Endothelial cell of umbilical vein (primary cell): ENCODE measurements at regions not wholly inside any gene's neighbourhood (a gene's known extent, or its start where the extent isn't known, plus 50 kb on each side); places are given as distances from the start of the nearest gene placed in this dataset.

Source experiments
- BruUV-seq: library from RNA; stranded (reverse); fragments of 400-500 nt; replicated peaks from 2 replicates; lab custom pipeline; 2021; lab: Mats Ljungman, UMichigan
- CTCF ChIA-PET: fragments of 300-600, 350-600 bp; sonication (Branson Sonifier 250); formaldehyde crosslinking; loops from one replicate; lab custom pipeline; 2021; ENCODE audit warnings: antibody characterized with exemption, inconsistent platforms; lab: Charles Lee
- POLR2A ChIA-PET: fragments of 300-600, 350-600 bp; sonication (Branson Sonifier 250); formaldehyde crosslinking; loops from one replicate; lab custom pipeline; 2021; ENCODE audit warnings: antibody characterized with exemption, inconsistent platforms; lab: Charles Lee
- DNase-seq: peaks from one replicate; pipeline ENCODE4 v3.0.0-alpha.2; 2011; ENCODE audit warnings: low read depth, low spot score
- FAIRE-seq: peaks from 2 replicates; lab custom pipeline; 2011; peaks lifted over from hg19 to GRCh38; lab: Jason Lieb, UNC
- H2AFZ ChIP-seq: 2 replicates; pipeline ENCODE4 v1.6.0; 2012; ENCODE audit warnings: low read depth, low read length, control low read depth, inconsistent platforms
- H3K27ac ChIP-seq: 2 replicates; pipeline ENCODE4 v1.5.1; 2011; ENCODE audit warnings: low read depth, mild to moderate bottlenecking, control low read depth, low read length, moderate library complexity; ENCODE audit not compliant: insufficient read depth
- H3K27me3 ChIP-seq, 2 experiments: 2 replicates each; pipeline versions ENCODE4 v1.6.0 to v1.6.1; 2011; ENCODE audit warnings: low read length in 2 of 2, mixed read lengths in 1 of 2; ENCODE audit not compliant: control insufficient read depth in 2 of 2, insufficient read depth in 2 of 2
- H3K36me3 ChIP-seq, 2 experiments: 2 replicates in 1 of 2; 3 replicates in 1 of 2; pipeline ENCODE4 v1.5.1; 2011; ENCODE audit warnings: low read length in 2 of 2, mild to moderate bottlenecking in 1 of 2, moderate library complexity in 1 of 2; ENCODE audit not compliant: control insufficient read depth in 2 of 2, insufficient read depth in 2 of 2; ENCODE audit errors: extremely low read depth in 1 of 2
- H3K4me1 ChIP-seq: 3 replicates; pipeline ENCODE4 v1.5.1; 2011; ENCODE audit warnings: mild to moderate bottlenecking, low read length; ENCODE audit not compliant: control insufficient read depth, insufficient read depth; ENCODE audit errors: extremely low read depth
- H3K4me2 ChIP-seq: 2 replicates; pipeline ENCODE4 v1.6.1; 2011; ENCODE audit warnings: low read length, control low read depth, mixed read lengths; ENCODE audit not compliant: insufficient read depth
- H3K4me3 ChIP-seq, 3 experiments: fragments of 200-600 bp in 1 of 3; sonication (generic), shearing (Covaris generic) in 1 of 3; replicated peaks in 1 of 3; 2 replicates each; pipeline ENCODE4 v1.5.1; 2011 to 2016; ENCODE audit warnings: control low read depth in 3 of 3, low read length in 3 of 3, mild to moderate bottlenecking in 2 of 3, inconsistent platforms in 1 of 3, low read depth in 1 of 3, moderate library complexity in 1 of 3; ENCODE audit not compliant: insufficient read depth in 1 of 3
- H3K79me2 ChIP-seq: 2 replicates; pipeline ENCODE4 v1.6.0; 2012; ENCODE audit warnings: low read length, inconsistent platforms; ENCODE audit not compliant: control insufficient read depth, insufficient read depth
- H3K9ac ChIP-seq: replicated peaks from 2 replicates; pipeline ENCODE3; 2011; ENCODE audit warnings: low read length, control low read depth; ENCODE audit not compliant: insufficient read depth; ENCODE audit errors: extremely low read depth
- H3K9me1 ChIP-seq: replicated peaks from 3 replicates; pipeline ENCODE4 v1.6.0; 2011; ENCODE audit warnings: mild to moderate bottlenecking, low read length; ENCODE audit not compliant: control insufficient read depth, insufficient read depth; ENCODE audit errors: extremely low read depth
- H3K9me3 ChIP-seq: replicated peaks from 2 replicates; pipeline ENCODE4 v1.5.1; 2012; ENCODE audit warnings: low read length, inconsistent platforms; ENCODE audit not compliant: control insufficient read depth, insufficient read depth
- H4K20me1 ChIP-seq: replicated peaks from 2 replicates; pipeline ENCODE3; 2011; ENCODE audit warnings: mild to moderate bottlenecking, low read length; ENCODE audit not compliant: control insufficient read depth, insufficient read depth; ENCODE audit errors: extremely low read depth
- CTCF ChIP-seq, 2 donors: IDR thresholded peaks; 1 replicate in 1 of 2; 2 replicates in 1 of 2; pipeline ENCODE4 v1.5.1; 2011; ENCODE audit warnings: low read length in 2 of 2, mild to moderate bottlenecking in 2 of 2, moderate library complexity in 2 of 2, control low read depth in 1 of 2, inconsistent platforms in 1 of 2, low read depth in 1 of 2; ENCODE audit not compliant: insufficient read depth in 1 of 2; ENCODE audit errors: extremely low read depth in 1 of 2
- EZH2 ChIP-seq: IDR thresholded peaks from 2 replicates; pipeline ENCODE4 v1.6.1; 2012; ENCODE audit warnings: borderline replicate concordance, low read depth, mild to moderate bottlenecking, moderate library complexity, low read length, inconsistent platforms; ENCODE audit not compliant: severe bottlenecking
- FOS ChIP-seq: IDR thresholded peaks from 2 replicates; pipeline ENCODE4 v1.6.1; 2011; ENCODE audit warnings: mild to moderate bottlenecking, low read length, moderate library complexity, borderline replicate concordance; ENCODE audit not compliant: insufficient read depth
- GATA2 ChIP-seq: IDR thresholded peaks from 2 replicates; pipeline ENCODE4 v1.7.0; 2011; ENCODE audit warnings: low read depth, mild to moderate bottlenecking, moderate library complexity, mixed read lengths, low read length; ENCODE audit not compliant: insufficient read length, insufficient read depth
- JUN ChIP-seq: IDR thresholded peaks from 2 replicates; pipeline ENCODE4 v1.6.1; 2011; ENCODE audit warnings: borderline replicate concordance, low read depth; ENCODE audit not compliant: insufficient read length, insufficient read depth
- MAX ChIP-seq: IDR thresholded peaks from 2 replicates; pipeline ENCODE4 v1.6.1; 2011; ENCODE audit not compliant: insufficient read depth, insufficient read length
- MYC ChIP-seq: IDR thresholded peaks from one replicate; pipeline ENCODE4 v1.6.1; 2011; ENCODE audit warnings: mild to moderate bottlenecking, low read depth, low read length
- POLR2A ChIP-seq: IDR thresholded peaks from 2 replicates; pipeline ENCODE4 v1.6.1; 2012; ENCODE audit warnings: low read depth, mild to moderate bottlenecking, control low read depth, low read length
- POLR2AphosphoS5 ChIP-seq: IDR thresholded peaks from 2 replicates; pipeline ENCODE4 v1.6.1; 2012; ENCODE audit warnings: low read depth, mild to moderate bottlenecking, control low read depth, low read length, moderate library complexity; ENCODE audit not compliant: insufficient read depth
- dilution Hi-C: fragments of 300-500 bp; cut with MboI; formaldehyde crosslinking; loops from one replicate; pipeline ENCODE4 v1.15.0; 2019; ENCODE audit warnings: low sequenced_read_pairs; ENCODE audit not compliant: extremely low pct_ligation_motif_present
- intact Hi-C: fragments of 100-400 bp; cut with micrococcal nuclease; formaldehyde crosslinking; loops from one replicate; pipeline ENCODE4 v1.10.0; 2022

- H3K27me3 ChIP-seq, result no peaks in the 10 kb centered on the region
- no peak overlapping the region for H2AFZ ChIP-seq
- TF ChIP-seq JUN (no peak), MYC (no peak), POLR2AphosphoS5 (no peak), POLR2A (no peak), MAX (no peak), FOS (no peak), EZH2 (no peak)
- H3K79me2 ChIP-seq, result no peaks in the 10 kb centered on the region
- no peak overlapping the region for H3K9ac ChIP-seq
- no peak overlapping the region for H3K4me2 ChIP-seq
- no peaks in the 10 kb centered on the region for H3K36me3 ChIP-seq
- no peak for FAIRE-seq
- H3K4me3 ChIP-seq, result no peak overlapping the region
- no TSS peak for BruUV-seq
- H3K27ac ChIP-seq, result no peak overlapping the region
- intact Hi-C loops, result no loop called here
- DNase-seq, result no peak
- no peaks in the 10 kb centered on the region for H3K9me1 ChIP-seq
- dilution Hi-C loops, result no loop called here
- H3K9me3 ChIP-seq, result peaks cover 6% of the 10 kb centered on the region
- H3K4me1 ChIP-seq, result no peaks in the 10 kb centered on the region
- CTCF ChIA-PET, result no interaction called here
- no peaks in the 10 kb centered on the region for H4K20me1 ChIP-seq
- POLR2A ChIA-PET, result no interaction called here
Observed at GRCh38 chr3:93746-94145, 102.8 kb upstream of the CHL1 start.

DNA sequence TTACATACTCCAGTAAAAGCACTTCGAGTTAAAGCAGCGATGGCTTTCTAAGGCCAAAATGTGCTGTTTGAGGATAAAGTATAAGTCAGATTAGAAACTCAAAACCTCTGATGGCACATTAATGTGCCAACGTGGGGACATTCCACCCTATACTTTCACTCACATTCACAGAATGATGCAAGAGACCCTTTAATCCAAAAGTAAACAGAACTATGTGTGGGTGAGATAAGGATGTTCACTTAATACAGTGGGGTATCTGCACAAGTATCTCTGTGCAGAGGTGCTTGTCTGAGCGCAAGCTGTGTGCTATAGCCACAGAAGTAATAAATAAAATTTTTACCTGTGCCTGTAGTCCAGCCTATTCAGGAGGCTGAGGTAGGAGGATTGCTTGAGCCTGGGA is 100.3 kb upstream of the CHL1 start:
- intact Hi-C loops (no loop called here), dilution Hi-C loops (no loop called here)
- no peaks in the 10 kb centered on the region for H3K36me3 ChIP-seq
- no peaks in the 10 kb centered on the region for H3K4me1 ChIP-seq
- H3K27ac ChIP-seq, result no peak overlapping the region
- DNase-seq, result no peak
- CTCF ChIA-PET, result no interaction called here
- no peaks in the 10 kb centered on the region for H3K27me3 ChIP-seq
- no peaks in the 10 kb centered on the region for H3K9me1 ChIP-seq
- BruUV-seq, result no TSS peak
- no peaks in the 10 kb centered on the region for H3K79me2 ChIP-seq
- TF ChIP-seq MAX (no peak), MYC (no peak), CTCF (IDR thresholded peaks at IDR 0.05; ENCODE audit: extremely low read depth in 1 of 2, insufficient read depth in 1 of 2, low read depth in 1 of 2, low read length in 2 of 2) (no peak), JUN (no peak), FOS (no peak), EZH2 (no peak), GATA2 (no peak), POLR2A (no peak), POLR2AphosphoS5 (no peak)
- no peaks in the 10 kb centered on the region for H4K20me1 ChIP-seq
- H3K4me2 ChIP-seq, result no peak overlapping the region
- peaks cover 8% of the 10 kb centered on the region for H3K9me3 ChIP-seq
- H2AFZ ChIP-seq, result no peak overlapping the region
- no peak for FAIRE-seq
- H3K9ac ChIP-seq, result no peak overlapping the region
- no peak overlapping the region for H3K4me3 ChIP-seq
- POLR2A ChIA-PET, result no interaction called here
